CD1c-positive myeloid dendritic cell (primary cell): ENCODE measurements at regions not wholly inside any gene's neighbourhood (a gene's known extent, or its start where the extent isn't known, plus 50 kb on each side); places are given as distances from the start of the nearest gene placed in this dataset.
"Not testable (repeated sequence)": the region's sequence is repeated elsewhere in the genome, so short reads cannot be mapped to it uniquely, and the experiment has no call there.

ENCODE experiments used
- DNase-seq: peaks from one replicate; pipeline ENCODE4 v3.0.0-alpha.2; 2016; ENCODE audit errors: extremely low spot score

GRCh38 chr5:8560776-8561175 is 691.8 kb downstream of the MTRR start:
- no peak for DNase-seq

GRCh38 chr5:8561224-8561840 is 692.4 kb downstream of the MTRR start:
- DNase-seq = no peak

GRCh38 chr5:8561854-8562253 is 692.9 kb downstream of the MTRR start:
- DNase-seq = no peak

- not testable (repeated sequence) for DNase-seq
These were observed 694.6 kb downstream of the MTRR start for GRCh38 chr5:8563540-8563939.

GRCh38 chr5:8568858-8569257 is 699.9 kb downstream of the MTRR start:
- no peak for DNase-seq

- no peak for DNase-seq
These were observed 701.6 kb downstream of the MTRR start for GRCh38 chr5:8570528-8570927.

- DNase-seq = no peak
These were observed 707.2 kb downstream of the MTRR start for GRCh38 chr5:8576178-8576577.

GRCh38 chr5:8577792-8578191 is 708.8 kb downstream of the MTRR start:
- no peak for DNase-seq

GRCh38 chr5:8580298-8580697 is 711.4 kb downstream of the MTRR start:
- no peak for DNase-seq

- no peak for DNase-seq
These were observed 712.1 kb downstream of the MTRR start for GRCh38 chr5:8581047-8581446.

GRCh38 chr5:8585230-8586018 is 716.5 kb downstream of the MTRR start:
- DNase-seq = no peak

- DNase-seq = no peak
These were observed 722.0 kb downstream of the MTRR start for GRCh38 chr5:8590959-8591358.

- no peak for DNase-seq
These were observed 729.4 kb downstream of the MTRR start for GRCh38 chr5:8598356-8598755.

GRCh38 chr5:8598996-8599395 is 730.0 kb downstream of the MTRR start:
- no peak for DNase-seq

- no peak for DNase-seq
These were observed 731.9 kb downstream of the MTRR start for GRCh38 chr5:8600843-8601242.

GRCh38 chr5:8601831-8602354 is 732.9 kb downstream of the MTRR start:
- DNase-seq = no peak

GRCh38 chr5:8606231-8606630 is 737.3 kb downstream of the MTRR start:
- DNase-seq = no peak

- no peak for DNase-seq
These were observed 742.1 kb downstream of the MTRR start for GRCh38 chr5:8611067-8611466.

- DNase-seq = no peak
These were observed 744.2 kb downstream of the MTRR start for GRCh38 chr5:8613078-8613685.

- DNase-seq = no peak
These were observed 746.4 kb downstream of the MTRR start for GRCh38 chr5:8615142-8615858.

GRCh38 chr5:8628521-8628920 is 759.6 kb downstream of the MTRR start:
- no peak for DNase-seq

- DNase-seq = no peak
These were observed 764.3 kb downstream of the MTRR start for GRCh38 chr5:8633259-8633658.
